ENCODE measurements at regions not wholly inside any gene's neighbourhood (a gene's known extent, or its start where the extent isn't known, plus 50 kb on each side); places are given as distances from the start of the nearest gene placed in this dataset.

GRCh38 chr6:17032590-17032987 is 69.3 kb upstream of the STMND1 start:
- Histone ChIP-seq H3K4ac (ENCODE audit: low read depth, low read length) (no peak overlapping the region), H2BK12ac (ENCODE audit: insufficient read length, low read depth, low read length) (no peak overlapping the region), H3K79me1 (ENCODE audit: insufficient read depth, low read depth, low read length, poor library complexity, severe bottlenecking) (no peaks in the 10 kb centered on the region), H3K23ac (ENCODE audit: insufficient read length, low read depth, low read length) (no peak overlapping the region), H2BK15ac (ENCODE audit: low read depth, low read length) (no peak overlapping the region), H3K18ac (ENCODE audit: insufficient read length, low read depth, low read length) (no peak overlapping the region), H3K14ac (ENCODE audit: insufficient read depth, low read length) (no peak overlapping the region), H4K91ac (ENCODE audit: insufficient read length, low read depth, low read length) (no peak overlapping the region), H3K9me3 (ENCODE audit: control insufficient read depth, low read depth, low read length) (no peaks in the 10 kb centered on the region), H2AFZ (ENCODE audit: low read length) (no peak overlapping the region), H4K5ac (ENCODE audit: insufficient read length, low read depth, low read length) (no peak overlapping the region), H3K4me2 (ENCODE audit: insufficient read depth, insufficient read length, low read length) (no peak overlapping the region), H3K79me2 (ENCODE audit: insufficient read depth, low read length) (no peaks in the 10 kb centered on the region), H2BK120ac (ENCODE audit: low read depth, low read length, poor library complexity, severe bottlenecking) (no peak overlapping the region), H3K4me1 (ENCODE audit: insufficient read depth, low read length) (no peaks in the 10 kb centered on the region), H3K23me2 (ENCODE audit: insufficient read length, low read depth, low read length, poor library complexity, severe bottlenecking) (no peaks in the 10 kb centered on the region), H2AK5ac (ENCODE audit: insufficient read length, low read length) (no peak overlapping the region), H3K56ac (ENCODE audit: insufficient read length, low read depth, low read length) (no peak overlapping the region), H3K9ac (ENCODE audit: extremely low read depth, insufficient read length, low read length) (no peak overlapping the region), H2BK5ac (ENCODE audit: insufficient read length, low read length) (no peak overlapping the region), H3K27ac (ENCODE audit: insufficient read length, low read depth, low read length) (no peak overlapping the region), H3K27me3 (ENCODE audit: insufficient read depth, low read length) (no peaks in the 10 kb centered on the region), H4K20me1 (ENCODE audit: control insufficient read depth, insufficient read depth, insufficient read length) (no peaks in the 10 kb centered on the region), H4K8ac (replicated peaks; ENCODE audit: insufficient read length, low read depth, low read length) (no peak overlapping the region), H3T11ph (ENCODE audit: low read length) (no peak overlapping the region), H2BK20ac (ENCODE audit: low read depth, low read length, poor library complexity, severe bottlenecking) (no peak overlapping the region)
- H3K36me3 Mint-ChIP-seq (ENCODE audit: insufficient read depth in 1 of 3, low read depth in 3 of 3) = peaks cover 0 to 3% (median 2%) of the 10 kb centered on the region in 3 experiments; a peak in 2 of 7 replicates
- DNase-seq = no peak
- H3K4me1 Mint-ChIP-seq = peaks cover 0 to under 1% of the 10 kb centered on the region in 2 experiments; a peak in 1 of 4 replicates
- TF ChIP-seq, protein P1, sequence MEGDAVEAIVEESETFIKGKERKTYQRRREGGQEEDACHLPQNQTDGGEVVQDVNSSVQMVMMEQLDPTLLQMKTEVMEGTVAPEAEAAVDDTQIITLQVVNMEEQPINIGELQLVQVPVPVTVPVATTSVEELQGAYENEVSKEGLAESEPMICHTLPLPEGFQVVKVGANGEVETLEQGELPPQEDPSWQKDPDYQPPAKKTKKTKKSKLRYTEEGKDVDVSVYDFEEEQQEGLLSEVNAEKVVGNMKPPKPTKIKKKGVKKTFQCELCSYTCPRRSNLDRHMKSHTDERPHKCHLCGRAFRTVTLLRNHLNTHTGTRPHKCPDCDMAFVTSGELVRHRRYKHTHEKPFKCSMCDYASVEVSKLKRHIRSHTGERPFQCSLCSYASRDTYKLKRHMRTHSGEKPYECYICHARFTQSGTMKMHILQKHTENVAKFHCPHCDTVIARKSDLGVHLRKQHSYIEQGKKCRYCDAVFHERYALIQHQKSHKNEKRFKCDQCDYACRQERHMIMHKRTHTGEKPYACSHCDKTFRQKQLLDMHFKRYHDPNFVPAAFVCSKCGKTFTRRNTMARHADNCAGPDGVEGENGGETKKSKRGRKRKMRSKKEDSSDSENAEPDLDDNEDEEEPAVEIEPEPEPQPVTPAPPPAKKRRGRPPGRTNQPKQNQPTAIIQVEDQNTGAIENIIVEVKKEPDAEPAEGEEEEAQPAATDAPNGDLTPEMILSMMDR (conservative IDR thresholded peaks at IDR 0.05) = no peak
- no peak overlapping the region for H3K27ac Mint-ChIP-seq
- no peak overlapping the region for H3K4me3 Mint-ChIP-seq
- no CpG with 5 or more reads among the region's 3 CpGs for WGBS (ENCODE audit: extremely low coverage, insufficient read length, low lambda C conversion rate)
- peaks cover 3% of the 10 kb centered on the region in 2 experiments; a peak in 3 of 5 replicates for H3K9me3 Mint-ChIP-seq
- H3K27me3 Mint-ChIP-seq (ENCODE audit: low read depth) = peaks cover 6% of the 10 kb centered on the region
